ENCODE measurements at regions not wholly inside any gene's neighbourhood (a gene's known extent, or its start where the extent isn't known, plus 50 kb on each side); places are given as distances from the start of the nearest gene placed in this dataset.

GRCh38 chr2:180443888-180444287 is 436.8 kb upstream of the CWC22 start:
- DNase-seq: no peak

GRCh38 chr2:180442860-180443644 is 436.0 kb upstream of the CWC22 start:
- no peak for DNase-seq

DNA sequence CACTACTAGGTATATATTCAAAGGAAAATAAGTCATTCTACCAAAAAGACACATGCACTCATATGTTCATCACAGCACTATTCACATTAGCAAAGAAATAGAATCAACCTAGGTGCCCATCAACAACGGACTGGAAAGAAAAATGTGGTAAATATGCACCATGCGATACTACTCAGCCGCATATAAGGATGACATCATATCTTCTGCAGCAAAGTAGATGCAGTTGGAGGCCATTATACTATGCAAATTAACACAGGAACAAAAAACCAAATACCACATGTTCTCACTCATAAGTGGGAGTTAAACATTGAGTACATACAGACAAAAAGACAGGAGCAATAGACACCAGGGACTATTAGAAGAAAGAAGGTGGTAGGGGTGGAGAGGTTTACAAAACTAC is 412.1 kb upstream of the CWC22 start:
- no peak for DNase-seq

DNA sequence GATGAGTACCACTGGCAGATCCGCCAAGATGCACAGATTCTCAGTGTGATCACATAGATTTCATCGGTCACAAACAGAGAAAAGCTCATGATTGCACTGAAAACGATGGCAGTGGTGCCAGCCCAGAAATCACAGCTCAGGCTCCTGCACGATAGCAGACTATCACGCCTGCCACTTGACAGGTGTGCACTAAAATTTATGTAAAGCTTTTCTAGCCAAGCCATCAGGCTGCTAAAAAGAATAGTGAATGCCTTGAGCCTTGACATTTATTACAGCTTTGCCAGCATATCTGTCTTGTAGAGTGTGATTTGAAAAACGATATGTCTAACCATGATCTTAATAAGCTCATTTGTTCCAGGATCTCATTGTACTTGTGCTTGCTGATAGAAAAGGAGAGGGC is 409.5 kb upstream of the CWC22 start:
- no peak for DNase-seq

DNA sequence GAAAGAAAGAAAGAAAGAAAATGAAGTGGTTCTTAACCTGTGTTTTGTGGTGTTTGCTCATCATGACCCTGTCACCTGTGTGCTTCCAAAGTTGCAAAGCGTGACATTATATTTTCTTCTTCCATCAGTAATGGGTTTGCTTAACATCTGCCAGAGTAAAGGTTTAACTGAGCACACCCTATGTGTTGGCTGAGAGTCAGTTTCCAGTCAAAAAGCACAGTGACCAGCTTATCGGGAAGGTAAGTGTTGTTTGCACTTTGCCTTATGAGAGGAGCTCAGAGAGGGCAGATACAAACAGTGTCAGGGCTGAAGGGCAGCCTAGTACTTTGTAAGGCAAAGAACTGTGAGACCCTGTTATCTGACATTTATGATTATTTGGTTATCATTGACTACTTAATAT is 406.2 kb upstream of the CWC22 start:
- no peak for DNase-seq

DNA sequence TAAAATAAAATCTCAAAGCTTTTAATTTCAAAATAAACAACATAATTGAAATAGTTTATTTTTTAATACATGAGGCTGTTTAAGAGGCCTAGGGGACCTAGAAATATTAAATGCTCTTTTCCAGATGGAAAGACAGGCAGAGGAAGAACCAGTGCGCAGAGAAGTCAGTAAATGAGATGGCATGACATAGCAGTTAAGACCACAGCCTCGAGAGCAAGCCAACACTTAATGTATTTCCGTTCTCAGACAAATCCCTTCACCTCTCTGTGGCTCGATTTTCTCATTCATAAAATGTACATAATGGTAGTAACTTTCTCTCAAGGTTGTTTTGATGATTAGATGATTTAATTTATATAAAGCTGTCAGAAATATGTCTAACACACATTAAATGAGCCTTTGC is 405.1 kb upstream of the CWC22 start:
- no peak for DNase-seq

- no peak for DNase-seq
These were observed 404.6 kb upstream of the CWC22 start for GRCh38 chr2:180411661-180412060.

DNA sequence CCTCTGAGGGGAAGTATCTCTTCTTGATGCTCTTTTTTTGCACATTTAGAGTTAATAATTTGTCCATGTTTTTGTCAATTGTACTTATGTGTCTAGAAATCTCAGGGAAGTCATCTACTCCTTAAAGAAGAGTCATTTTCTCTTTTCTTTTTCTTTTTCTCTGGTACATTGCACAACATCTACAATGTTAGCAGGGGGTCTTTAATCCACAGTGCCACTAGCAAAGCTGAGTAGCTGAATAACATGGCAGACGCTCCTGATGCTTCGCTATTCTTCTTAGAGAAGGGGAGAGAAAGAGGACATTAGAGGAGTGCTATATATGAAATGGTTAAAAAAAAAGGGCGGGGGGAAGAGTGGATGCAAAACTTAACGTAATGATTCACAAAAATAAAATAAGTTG is 399.6 kb upstream of the CWC22 start:
- no peak for DNase-seq

- no peak for DNase-seq
These were observed 398.4 kb upstream of the CWC22 start for GRCh38 chr2:180405520-180405919.

GRCh38 chr2:180394305-180394704 is 387.2 kb upstream of the CWC22 start:
- DNase-seq: no peak

- no peak for DNase-seq
These were observed 378.6 kb upstream of the CWC22 start for GRCh38 chr2:180385601-180386201.

DNA sequence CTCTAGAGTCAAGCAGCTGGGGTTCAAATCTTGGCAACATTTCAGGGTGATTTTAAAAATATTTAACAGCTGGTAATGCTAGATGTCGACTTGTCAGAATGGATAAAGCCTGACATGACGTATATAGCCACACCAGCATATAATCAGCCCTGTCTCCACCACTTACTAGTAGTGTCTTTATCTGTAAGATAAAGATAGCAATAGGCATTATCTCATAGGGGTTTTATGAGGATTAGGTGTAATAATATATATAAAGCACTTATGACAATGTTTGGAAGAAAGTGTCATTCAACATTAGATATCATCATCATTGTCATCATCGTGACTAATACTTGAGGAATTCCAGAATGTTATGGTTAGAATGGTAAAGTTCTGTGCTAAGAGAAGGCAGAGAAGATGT is 369.0 kb upstream of the CWC22 start:
- no peak for DNase-seq

GRCh38 chr2:180374502-180375281 is 367.6 kb upstream of the CWC22 start:
- DNase-seq: no peak

- no peak for DNase-seq
These were observed 363.6 kb upstream of the CWC22 start for GRCh38 chr2:180370511-180371205.

DNA sequence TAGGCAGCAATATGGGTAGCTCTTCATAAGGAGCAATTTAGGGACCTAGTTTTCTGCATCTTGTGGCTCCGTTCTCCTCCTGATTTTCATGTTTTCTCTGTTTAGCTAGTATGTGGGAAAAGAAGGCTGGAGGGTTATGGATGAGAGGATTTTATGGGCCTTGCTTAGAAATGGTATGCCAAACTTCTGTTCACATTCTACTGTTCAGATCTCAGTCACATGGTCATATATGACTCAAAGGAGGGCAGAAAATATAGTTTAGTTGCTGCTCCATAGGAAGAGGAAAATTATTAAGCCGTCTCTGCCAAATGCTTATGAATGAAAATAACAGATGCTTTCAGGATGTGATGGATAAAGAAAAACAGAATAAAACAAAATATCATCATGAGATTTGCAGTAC is 361.8 kb upstream of the CWC22 start:
- no peak for DNase-seq

GRCh38 chr2:180367815-180368214 is 360.7 kb upstream of the CWC22 start:
- no peak for DNase-seq

GRCh38 chr2:180366481-180366880 is 359.4 kb upstream of the CWC22 start:
- DNase-seq: no peak

DNA sequence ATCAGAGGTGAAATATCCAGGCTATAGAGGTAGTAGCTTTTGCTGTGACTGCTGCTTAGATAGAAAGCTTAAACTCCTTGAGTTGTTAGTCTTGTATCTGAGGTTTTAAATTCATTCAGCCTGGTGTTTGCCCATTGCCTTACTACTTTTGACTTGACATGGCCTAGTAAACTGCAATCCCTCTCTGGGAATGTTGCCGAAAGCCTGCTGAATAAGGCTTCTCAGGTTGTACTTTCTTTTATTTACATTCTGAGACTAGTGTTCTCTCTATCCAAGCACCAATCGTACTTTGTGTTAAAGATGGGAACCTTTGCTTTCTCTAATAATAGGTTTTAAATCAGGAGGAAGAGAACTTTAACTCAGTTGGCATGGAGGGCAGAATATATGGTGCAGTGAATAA is 357.6 kb upstream of the CWC22 start:
- no peak for DNase-seq

GRCh38 chr2:180360283-180360618 is 353.2 kb upstream of the CWC22 start:
- DNase-seq: no peak

DNA sequence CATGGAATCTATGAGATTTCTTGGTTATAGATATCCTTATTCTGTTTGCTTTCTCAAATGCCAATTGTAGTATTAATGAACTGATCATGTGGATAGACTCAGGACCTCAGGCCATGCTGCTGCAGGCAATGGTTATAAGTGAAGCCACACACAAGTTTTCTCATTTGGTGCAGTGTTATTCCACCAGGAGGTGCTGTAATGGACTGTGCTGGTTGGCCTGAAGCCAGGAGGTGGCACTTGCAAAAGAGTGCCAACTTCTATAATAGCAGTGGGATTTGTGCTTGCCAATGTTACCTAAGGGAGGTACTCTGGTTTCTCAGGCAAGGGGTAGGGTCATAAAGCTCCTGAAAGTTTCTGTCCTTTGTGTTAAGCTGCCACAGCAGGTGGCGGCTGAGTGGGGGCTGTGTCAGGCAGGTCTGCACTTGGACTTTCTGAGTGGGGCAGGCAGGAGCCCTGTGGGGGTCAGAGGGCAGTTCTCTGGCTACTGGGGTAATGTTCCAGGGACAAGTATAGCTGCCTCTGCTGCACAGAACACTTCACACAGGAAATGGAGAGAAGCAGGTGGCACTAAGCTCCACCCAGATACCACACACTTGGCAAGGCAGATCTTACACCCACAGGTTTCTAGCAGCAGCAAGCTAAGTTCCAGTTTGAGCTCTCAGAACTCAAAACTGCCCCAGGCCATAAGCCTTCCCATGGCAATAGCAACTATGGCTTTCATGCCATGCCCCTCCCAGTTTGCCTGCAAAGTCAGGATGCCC is 352.6 kb upstream of the CWC22 start:
- peak; percentile 6 for DNase-seq

DNA sequence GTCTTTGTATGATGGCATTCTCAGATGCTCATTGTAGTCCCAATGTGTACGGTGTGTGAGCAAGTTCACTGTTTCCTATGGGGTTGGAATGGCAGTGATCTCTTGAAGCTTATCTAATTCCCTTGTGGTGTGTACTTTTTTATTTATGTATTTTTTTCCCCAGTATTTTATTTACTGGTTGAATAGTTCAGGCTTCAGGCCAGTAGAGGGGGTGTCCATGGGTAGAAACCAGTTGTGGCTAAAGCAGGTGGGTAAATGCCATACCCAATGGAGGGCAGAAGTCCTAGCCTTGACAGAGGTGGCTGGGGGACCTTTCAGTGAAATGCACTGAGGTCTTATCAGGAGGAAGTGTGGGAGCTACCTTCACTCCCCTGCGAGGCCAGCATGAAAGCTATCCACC is 351.4 kb upstream of the CWC22 start:
- DNase-seq: no peak

DNA sequence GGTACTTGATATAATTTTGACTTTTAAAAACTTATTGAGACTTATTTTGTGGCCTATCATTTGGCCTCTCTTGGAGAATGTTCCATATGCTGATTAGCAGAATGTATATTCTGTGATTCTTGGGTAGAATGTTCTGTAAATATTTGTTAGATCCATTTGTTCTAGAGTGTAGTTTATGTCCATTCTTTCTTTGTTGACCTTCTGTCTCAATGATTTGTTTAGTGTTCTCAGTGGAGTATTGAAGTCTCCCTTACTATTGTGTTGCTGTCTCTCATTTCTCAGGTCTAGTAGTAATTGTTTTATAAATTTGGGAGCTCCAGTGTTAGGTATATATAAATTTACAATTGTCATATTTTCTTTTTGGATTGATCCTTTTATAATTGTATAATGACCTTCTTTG is 349.6 kb upstream of the CWC22 start:
- no peak for DNase-seq

DNA sequence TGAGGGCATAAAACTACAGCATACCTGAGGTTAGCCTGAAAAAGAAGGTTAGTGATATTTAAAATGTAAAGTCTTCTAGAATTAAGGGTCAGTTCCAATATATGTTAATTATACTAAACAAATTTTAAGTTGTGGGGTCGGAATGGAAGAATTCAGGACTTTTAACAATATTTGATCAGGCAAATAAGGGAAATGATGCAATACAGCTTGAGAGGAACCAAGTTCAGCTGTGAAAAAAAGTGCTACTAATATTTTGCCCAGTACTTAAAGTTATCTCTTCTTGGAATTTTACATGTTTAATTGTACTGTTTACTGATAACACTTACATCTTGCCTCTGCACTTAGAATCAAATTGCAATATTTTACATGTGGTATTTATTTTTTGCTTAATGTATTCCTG is 345.5 kb upstream of the CWC22 start:
- no peak for DNase-seq

Measured in activated gamma-delta T cell treated with Interleukin-2 at 50 U/mL for 16 hours (primary cell).